ENCODE measurements at regions not wholly inside any gene's neighbourhood (a gene's known extent, or its start where the extent isn't known, plus 50 kb on each side); places are given as distances from the start of the nearest gene placed in this dataset.

DNA sequence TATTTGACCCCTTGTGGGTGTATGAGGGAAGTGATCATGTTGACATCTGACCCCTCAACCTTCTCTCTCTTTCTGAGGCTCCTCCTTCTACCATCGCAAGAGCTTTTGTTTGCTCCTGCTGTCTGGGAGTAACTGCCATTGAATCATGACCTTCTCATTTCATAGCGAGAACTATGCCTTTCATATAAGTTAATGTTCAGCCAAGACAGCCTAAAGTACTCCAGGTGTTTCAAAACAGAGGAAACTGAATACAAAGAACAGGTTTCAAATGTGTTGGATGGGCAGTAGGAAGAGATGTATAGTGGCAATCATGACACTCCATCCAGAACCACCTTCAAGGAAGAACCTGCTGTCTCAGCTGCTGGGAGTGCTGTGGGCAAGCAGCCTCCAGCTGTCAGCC is 403.1 kb downstream of the MID1IP1 start:
- dilution Hi-C loops (cut with HindIII; ENCODE audit: low sequenced_read_pairs, unreplicated experiment) (no loop called here), intact Hi-C loops (cut with micrococcal nuclease) (no loop called here), in situ Hi-C loops (cut with MboI; ENCODE audit: low sequenced_read_pairs) (loop anchor here (10.0 kb wide), 1 partner anchor 60 kb away; no protein-coding TSS in a partner anchor)
- H4K20me1 ChIP-seq (ENCODE audit: insufficient read depth, low read length): no peaks in the 10 kb centered on the region
- no peak overlapping the region for H2AK5ac ChIP-seq (ENCODE audit: low read depth, low read length)
- no peak overlapping the region for H2AK9ac ChIP-seq (replicated peaks; ENCODE audit: low read depth, low read length, poor library complexity)
- H3K9me1 ChIP-seq (ENCODE audit: insufficient read depth, low read length): no peaks in the 10 kb centered on the region
- no peak overlapping the region for H4K8ac ChIP-seq (ENCODE audit: low read depth in 2 of 2, low read length in 2 of 2)
- TF ChIP-seq MAZ (IDR thresholded peaks at IDR 0.05; ENCODE audit: borderline replicate concordance, low read depth, low read length): no peak
- no peak for TF ChIP-seq SMC3 (IDR thresholded peaks at IDR 0.05; ENCODE audit: low read depth, low read length)
- CTCF ChIA-PET: no interaction called here
- no peak overlapping the region for H4K91ac ChIP-seq (ENCODE audit: insufficient read depth, low read depth, low read length)
- H3K4me2 ChIP-seq (ENCODE audit: low read depth, low read length): no peak overlapping the region
- ATAC-seq (ENCODE audit: low read depth) (no peak), DNase-seq (no peak)
- H3K27ac ChIP-seq (ENCODE audit: insufficient read depth, low read length): no peak overlapping the region
- no CpG with 5 or more reads among the region's 2 CpGs for WGBS, 2 experiments (ENCODE audit: extremely low coverage in 2 of 2, insufficient read length in 1 of 2)
- no peak overlapping the region for H3K23ac ChIP-seq (ENCODE audit: low read depth, low read length)
- no peak overlapping the region for H2BK15ac ChIP-seq (ENCODE audit: low read depth, low read length)
- no peak overlapping the region for H4K5ac ChIP-seq (ENCODE audit: low read depth, low read length)
- POLR2A ChIA-PET (ENCODE audit: unreplicated experiment): no interaction called here
- H3K27me3 ChIP-seq (ENCODE audit: control insufficient read depth, insufficient read depth, low read length): peaks cover 9% of the 10 kb centered on the region
- no peaks in the 10 kb centered on the region for H3K9me3 ChIP-seq (ENCODE audit: control insufficient read depth, insufficient read depth, low read length)
- no peak overlapping the region for H3K56ac ChIP-seq (ENCODE audit: extremely low read depth, insufficient read depth, low read length)
- no peaks in the 10 kb centered on the region for H3K36me3 ChIP-seq (ENCODE audit: control insufficient read depth, insufficient read depth, low read length)
- no peaks in the 10 kb centered on the region for H3K4me1 ChIP-seq (ENCODE audit: control insufficient read depth, insufficient read depth, low read length)
- no peak overlapping the region for H2BK120ac ChIP-seq (ENCODE audit: low read depth, low read length)
- H2BK5ac ChIP-seq (ENCODE audit: low read depth, low read length, poor library complexity, severe bottlenecking): no peak overlapping the region
- H3K9ac ChIP-seq (ENCODE audit: low read depth, low read length): no peak overlapping the region
- no peak overlapping the region for H2AFZ ChIP-seq (replicated peaks; ENCODE audit: low read length, poor library complexity)
- H2BK20ac ChIP-seq (ENCODE audit: low read depth, low read length): no peak overlapping the region
- H3K14ac ChIP-seq (replicated peaks; ENCODE audit: low read depth, low read length): no peak overlapping the region
- no peak overlapping the region for H3K4me3 ChIP-seq (ENCODE audit: insufficient read depth, low read depth, low read length)
- no TSS peak for BruUV-seq (replicated peaks)
- no peak overlapping the region for H3K18ac ChIP-seq (ENCODE audit: low read depth, low read length)
- H3K4ac ChIP-seq (ENCODE audit: low read depth, low read length): no peak overlapping the region
- H3K79me1 ChIP-seq (ENCODE audit: low read depth in 1 of 2, low read length in 2 of 2): no peaks in the 10 kb centered on the region

Measured in IMR-90 (cell line).